Sigmoid colon (tissue), 6 donors: ENCODE measurements at regions not wholly inside any gene's neighbourhood (a gene's known extent, or its start where the extent isn't known, plus 50 kb on each side); places are given as distances from the start of the nearest gene placed in this dataset.

Experiments
- DNase-seq: peaks from one replicate; pipeline ENCODE4 v3.0.0-alpha.2; 2019
- H3K27ac ChIP-seq, 4 donors: fragments of 200-600 bp; sonication (generic); one replicate each; pipeline ENCODE4 v1.5.1; 2016 to 2019; ENCODE audit warnings: mild to moderate bottlenecking in 1 of 4
- H3K27me3 ChIP-seq, 3 donors: fragments of 200-600 bp; sonication (generic); one replicate each; pipeline ENCODE4 v1.5.1; 2019; ENCODE audit warnings: mild to moderate bottlenecking in 1 of 3
- H3K36me3 ChIP-seq, 4 donors: fragments of 200-600 bp; sonication (generic); one replicate each; pipeline ENCODE4 v1.5.1; 2016 to 2019
- H3K4me1 ChIP-seq, 4 donors: fragments of 200-600 bp; sonication (generic); one replicate each; pipeline ENCODE4 v1.5.1; 2017 to 2019
- H3K4me3 ChIP-seq, 4 donors: fragments of 200-600 bp; sonication (generic); one replicate each; pipeline ENCODE4 v1.5.1; 2017 to 2019; ENCODE audit warnings: mild to moderate bottlenecking in 2 of 4, moderate library complexity in 1 of 4
- H3K9me3 ChIP-seq, 4 donors: fragments of 200-600 bp in 3 of 4; sonication (generic) in 3 of 4; one replicate each; pipeline versions ENCODE4 v1.5.1 to v1.6.1; 2013 to 2019
- CTCF ChIP-seq, 4 experiments: fragments of 450-650 bp in 3 of 4; fragments of 200-600 bp in 1 of 4; IDR thresholded peaks; one replicate each; pipeline ENCODE4 v1.5.1; 2016 to 2019; ENCODE audit warnings: antibody characterized with exemption in 4 of 4, mild to moderate bottlenecking in 3 of 4, moderate library complexity in 2 of 4
- EP300 ChIP-seq, 4 donors: sonication (generic); formaldehyde crosslinking; IDR thresholded peaks; one replicate each; pipeline ENCODE4 v1.6.1; 2017; ENCODE audit warnings: antibody characterized with exemption in 4 of 4
- POLR2A ChIP-seq, 2 donors: fragments of 450-650 bp; IDR thresholded peaks; one replicate each; pipeline ENCODE4 v1.6.1; 2016; ENCODE audit warnings: antibody characterized with exemption in 2 of 2, mild to moderate bottlenecking in 2 of 2, moderate library complexity in 2 of 2
- POLR2AphosphoS5 ChIP-seq, 4 donors: sonication (generic); formaldehyde crosslinking; IDR thresholded peaks; one replicate each; pipeline ENCODE4 v1.6.1; 2017; ENCODE audit warnings: antibody characterized with exemption in 4 of 4
- WGBS, 2 donors: extraction: QIAGEN DNeasy Blood & Tissue Kit; methylation state at CpG; one replicate each; pipeline ENCODE4 v1.1.7; 2013; 5-methylcytosine and 5-hydroxymethylcytosine counted together
- intact Hi-C: fragments of 100-400 bp; cut with DNase I; formaldehyde crosslinking; loops from one replicate; pipeline ENCODE4 v1.15.1; 2023
- donor health status: healthy with polysubstance abuse.
- donor health status: healthy.

- intact Hi-C loops: no loop called here
- DNase-seq: no peak
- Histone ChIP-seq H3K4me3 (no peak overlapping the region), H3K27me3 (no peaks in the 10 kb centered on the region), H3K27ac (no peak overlapping the region), H3K36me3 (no peaks in the 10 kb centered on the region), H3K9me3 (no peaks in the 10 kb centered on the region), H3K4me1 (no peaks in the 10 kb centered on the region)
- WGBS, 2 donors: 83 to 84% methylated on average over 1 of the region's 1 CpG
- no peak for TF ChIP-seq EP300 (IDR thresholded peaks at IDR 0.05)
- TF ChIP-seq POLR2AphosphoS5 (IDR thresholded peaks at IDR 0.05): no peak
- no peak for TF ChIP-seq POLR2A (IDR thresholded peaks at IDR 0.05)
- no peak for TF ChIP-seq CTCF (IDR thresholded peaks at IDR 0.05)
Measured at GRCh38 chr1:164472841-164473240, 86.1 kb upstream of the PBX1 start.

GRCh38 chr1:164473544-164473943 is 85.4 kb upstream of the PBX1 start:
- TF ChIP-seq CTCF (IDR thresholded peaks at IDR 0.05) (no peak), EP300 (IDR thresholded peaks at IDR 0.05) (no peak), POLR2AphosphoS5 (IDR thresholded peaks at IDR 0.05) (no peak), POLR2A (IDR thresholded peaks at IDR 0.05) (no peak)
- Histone ChIP-seq H3K4me3 (no peak overlapping the region), H3K27ac (no peak overlapping the region), H3K9me3 (no peaks in the 10 kb centered on the region), H3K36me3 (no peaks in the 10 kb centered on the region), H3K4me1 (no peaks in the 10 kb centered on the region), H3K27me3 (no peaks in the 10 kb centered on the region)
- 27 to 73% methylated on average over 3 of the region's 3 CpGs for WGBS, 2 donors
- intact Hi-C loops: no loop called here
- no peak for DNase-seq

- intact Hi-C loops: no loop called here
- WGBS, 2 donors: 91 to 95% methylated on average over 7 of the region's 7 CpGs
Measured at GRCh38 chr1:164475834-164476233, 83.2 kb upstream of the PBX1 start.

GRCh38 chr1:164477343-164477742 is 81.6 kb upstream of the PBX1 start:
- no peak for DNase-seq
- Histone ChIP-seq H3K4me3 (no peak overlapping the region), H3K4me1 (no peaks in the 10 kb centered on the region), H3K27ac (no peak overlapping the region), H3K27me3 (no peaks in the 10 kb centered on the region), H3K36me3 (no peaks in the 10 kb centered on the region), H3K9me3 (no peaks in the 10 kb centered on the region)
- intact Hi-C loops: no loop called here
- WGBS, 2 donors: 87 to 94% methylated on average over 4 of the region's 4 CpGs
- no peak for TF ChIP-seq POLR2AphosphoS5 (IDR thresholded peaks at IDR 0.05)
- no peak for TF ChIP-seq CTCF (IDR thresholded peaks at IDR 0.05)
- TF ChIP-seq EP300 (IDR thresholded peaks at IDR 0.05): no peak
- TF ChIP-seq POLR2A (IDR thresholded peaks at IDR 0.05): no peak

More at GRCh38 chr1:164475834-164476233, 83.2 kb upstream of the PBX1 start:
- Histone ChIP-seq H3K27me3 (no peaks in the 10 kb centered on the region), H3K9me3 (no peaks in the 10 kb centered on the region), H3K36me3 (no peaks in the 10 kb centered on the region), H3K27ac (no peak overlapping the region), H3K4me1 (no peaks in the 10 kb centered on the region), H3K4me3 (no peak overlapping the region)
- DNase-seq: no peak
- TF ChIP-seq CTCF (IDR thresholded peaks at IDR 0.05) (no peak), EP300 (IDR thresholded peaks at IDR 0.05) (no peak), POLR2A (IDR thresholded peaks at IDR 0.05) (no peak), POLR2AphosphoS5 (IDR thresholded peaks at IDR 0.05) (no peak)

GRCh38 chr1:164479242-164479641 is 79.7 kb upstream of the PBX1 start:
- Histone ChIP-seq H3K4me1 (no peaks in the 10 kb centered on the region), H3K27me3 (no peaks in the 10 kb centered on the region), H3K27ac (no peak overlapping the region), H3K36me3 (no peaks in the 10 kb centered on the region), H3K4me3 (no peak overlapping the region), H3K9me3 (no peaks in the 10 kb centered on the region)
- DNase-seq: no peak
- no peak for TF ChIP-seq EP300 (IDR thresholded peaks at IDR 0.05)
- TF ChIP-seq POLR2AphosphoS5 (IDR thresholded peaks at IDR 0.05): no peak
- no peak for TF ChIP-seq POLR2A (IDR thresholded peaks at IDR 0.05)
- TF ChIP-seq CTCF (IDR thresholded peaks at IDR 0.05): no peak
- 30 to 60% methylated on average over 1 of the region's 1 CpG for WGBS, 2 donors
- intact Hi-C loops: no loop called here
